ENCODE measurements at regions not wholly inside any gene's neighbourhood (a gene's known extent, or its start where the extent isn't known, plus 50 kb on each side); places are given as distances from the start of the nearest gene placed in this dataset.

- DNase-seq = no peak
Observed at GRCh38 chr3:193829781-193830180, 236.8 kb downstream of the OPA1 start.

GRCh38 chr3:193830791-193831191, 237.8 kb downstream of the OPA1 start:
- no peak for DNase-seq

- peak; percentile 70 for DNase-seq
Observed at GRCh38 chr3:193831495-193832455, 238.8 kb downstream of the OPA1 start.

GRCh38 chr3:193832833-193833413, 239.9 kb downstream of the OPA1 start:
- no peak for DNase-seq

- DNase-seq = no peak
Observed at GRCh38 chr3:193833592-193833991, 240.6 kb downstream of the OPA1 start.

GRCh38 chr3:193835414-193835813, 242.4 kb downstream of the OPA1 start:
- no peak for DNase-seq

GRCh38 chr3:193836511-193836910, 243.5 kb downstream of the OPA1 start:
- DNase-seq = no peak

GRCh38 chr3:193836918-193837317, 243.9 kb downstream of the OPA1 start:
- no peak for DNase-seq

- no peak for DNase-seq
Observed at GRCh38 chr3:193837347-193837827, 244.4 kb downstream of the OPA1 start.

- DNase-seq = no peak
Observed at GRCh38 chr3:193840111-193840641, 247.2 kb downstream of the OPA1 start.

GRCh38 chr3:193841581-193841980, 248.6 kb downstream of the OPA1 start:
- DNase-seq = no peak

- peak; percentile 85 for DNase-seq
Observed at GRCh38 chr3:193842029-193842798, 249.2 kb downstream of the OPA1 start.

GRCh38 chr3:193842832-193843473, 249.9 kb downstream of the OPA1 start:
- peak; percentile 74 for DNase-seq

- DNase-seq = peak; percentile 35
Observed at GRCh38 chr3:193843474-193844301, 250.7 kb downstream of the OPA1 start.

- no peak for DNase-seq
Observed at GRCh38 chr3:193844472-193844871, 251.5 kb downstream of the OPA1 start.

- DNase-seq = no peak
Observed at GRCh38 chr3:193845144-193845543, 252.1 kb downstream of the OPA1 start.

GRCh38 chr3:193846569-193846968, 253.6 kb downstream of the OPA1 start:
- DNase-seq = no peak

GRCh38 chr3:193847402-193847801, 254.4 kb downstream of the OPA1 start:
- no peak for DNase-seq

GRCh38 chr3:193848547-193848946, 255.5 kb downstream of the OPA1 start:
- no peak for DNase-seq

- peak; percentile 32 for DNase-seq
Observed at GRCh38 chr3:193850084-193850619, 257.1 kb downstream of the OPA1 start.

- no peak for DNase-seq
Observed at GRCh38 chr3:193851428-193851847, 258.4 kb downstream of the OPA1 start.

Measured in OCI-M1 (cell line).